ENCODE measurements at regions not wholly inside any gene's neighbourhood (a gene's known extent, or its start where the extent isn't known, plus 50 kb on each side); places are given as distances from the start of the nearest gene placed in this dataset.

- TF ChIP-seq NFRKB (IDR thresholded peaks at IDR 0.05): no peak
- TF ChIP-seq ELF4 (IDR thresholded peaks at IDR 0.05): no peak
- no peak for TF ChIP-seq SP1 (IDR thresholded peaks at IDR 0.05)
- TF ChIP-seq FOXM1 (IDR thresholded peaks at IDR 0.05; ENCODE audit: borderline replicate concordance): no peak
- TF ChIP-seq ZNF384 (IDR thresholded peaks at IDR 0.05): no peak
- no peak for TF ChIP-seq FOXK2 (IDR thresholded peaks at IDR 0.05)
- no peak for TF ChIP-seq SUZ12 (IDR thresholded peaks at IDR 0.05)
- no peak for TF ChIP-seq LEF1 (IDR thresholded peaks at IDR 0.05; ENCODE audit: borderline replicate concordance)
Observed at GRCh38 chr1:228664399-228664914, 70.8 kb upstream of the RHOU start.

Measured in HEK293T (cell line).